GM18502 (cell line): ENCODE measurements at regions not wholly inside any gene's neighbourhood (a gene's known extent, or its start where the extent isn't known, plus 50 kb on each side); places are given as distances from the start of the nearest gene placed in this dataset.

Experiments used
- ATAC-seq: cut with Tn5 transposase; IDR thresholded peaks from one replicate; pipeline ENCODE4 v1.9.1; 2021; ENCODE audit warnings: mild to moderate bottlenecking; ENCODE audit not compliant: unreplicated experiment, poor library complexity

- ATAC-seq: no peak
Observed at GRCh38 chr2:19669126-19669525, 232.7 kb downstream of the TTC32 start.

- no peak for ATAC-seq
Observed at GRCh38 chr2:19667536-19667949, 234.2 kb downstream of the TTC32 start.

- ATAC-seq: no peak
Observed at GRCh38 chr2:19667085-19667484, 234.7 kb downstream of the TTC32 start.

- ATAC-seq: no peak
Observed at GRCh38 chr2:19664646-19665045, 237.1 kb downstream of the TTC32 start.

- ATAC-seq: no peak
Observed at GRCh38 chr2:19659024-19659792, 242.6 kb downstream of the TTC32 start.

- no peak for ATAC-seq
Observed at GRCh38 chr2:19656011-19656410, 245.8 kb downstream of the TTC32 start.

GRCh38 chr2:19654310-19655090, 247.3 kb downstream of the TTC32 start:
- no peak for ATAC-seq

GRCh38 chr2:19653509-19653908, 248.3 kb downstream of the TTC32 start:
- no peak for ATAC-seq

GRCh38 chr2:19652811-19653210, 249.0 kb downstream of the TTC32 start:
- ATAC-seq: no peak

GRCh38 chr2:19651466-19651865, 250.3 kb downstream of the TTC32 start:
- ATAC-seq: no peak

- ATAC-seq: no peak
Observed at GRCh38 chr2:19649785-19650380, 251.9 kb downstream of the TTC32 start.

- ATAC-seq: no peak
Observed at GRCh38 chr2:19649142-19649541, 252.6 kb downstream of the TTC32 start.

GRCh38 chr2:19648583-19648982, 253.2 kb downstream of the TTC32 start:
- no peak for ATAC-seq

GRCh38 chr2:19646987-19647386, 254.8 kb downstream of the TTC32 start:
- no peak for ATAC-seq

- ATAC-seq: no peak
Observed at GRCh38 chr2:19644763-19645162, 257.0 kb downstream of the TTC32 start.

GRCh38 chr2:19643117-19643518, 258.7 kb downstream of the TTC32 start:
- peak; percentile 87 for ATAC-seq

- ATAC-seq: no peak
Observed at GRCh38 chr2:19642501-19642900, 259.3 kb downstream of the TTC32 start.

GRCh38 chr2:19635951-19636510, 265.8 kb downstream of the TTC32 start:
- no peak for ATAC-seq

- ATAC-seq: no peak
Observed at GRCh38 chr2:19632403-19632991, 269.3 kb downstream of the TTC32 start.

- ATAC-seq: no peak
Observed at GRCh38 chr2:19631871-19632270, 269.9 kb downstream of the TTC32 start.

GRCh38 chr2:19630921-19631320, 270.9 kb downstream of the TTC32 start:
- ATAC-seq: no peak
